ENCODE measurements at regions not wholly inside any gene's neighbourhood (a gene's known extent, or its start where the extent isn't known, plus 50 kb on each side); places are given as distances from the start of the nearest gene placed in this dataset.
"Not testable (repeated sequence)": the region's sequence is repeated elsewhere in the genome, so short reads cannot be mapped to it uniquely, and the experiment has no call there.

- TF ChIP-seq ZNF274 (IDR thresholded peaks at IDR 0.05; ENCODE audit: low read depth, low read length), result no peak
- H3K4me3 ChIP-seq (ENCODE audit: low read length), result no peak overlapping the region
Measured at GRCh38 chr4:159410076-159410777, 307.3 kb downstream of the RAPGEF2 start.

- no peak for TF ChIP-seq ZNF274 (IDR thresholded peaks at IDR 0.05; ENCODE audit: low read depth, low read length)
- H3K4me3 ChIP-seq (ENCODE audit: low read length), result no peak overlapping the region
Measured at GRCh38 chr4:159410891-159411290, 308.0 kb downstream of the RAPGEF2 start.

- no peak overlapping the region for H3K4me3 ChIP-seq (ENCODE audit: low read length)
- no peak for TF ChIP-seq ZNF274 (IDR thresholded peaks at IDR 0.05; ENCODE audit: low read depth, low read length)
Measured at GRCh38 chr4:159413306-159413943, 310.5 kb downstream of the RAPGEF2 start.

GRCh38 chr4:159414305-159414704, 311.4 kb downstream of the RAPGEF2 start:
- no peak overlapping the region for H3K4me3 ChIP-seq (ENCODE audit: low read length)
- TF ChIP-seq ZNF274 (IDR thresholded peaks at IDR 0.05; ENCODE audit: low read depth, low read length), result no peak

- no peak for TF ChIP-seq ZNF274 (IDR thresholded peaks at IDR 0.05; ENCODE audit: low read depth, low read length)
- no peak overlapping the region for H3K4me3 ChIP-seq (ENCODE audit: low read length)
Measured at GRCh38 chr4:159416073-159416472, 313.2 kb downstream of the RAPGEF2 start.

GRCh38 chr4:159416996-159417395, 314.1 kb downstream of the RAPGEF2 start:
- TF ChIP-seq ZNF274 (IDR thresholded peaks at IDR 0.05; ENCODE audit: low read depth, low read length), result no peak
- H3K4me3 ChIP-seq (ENCODE audit: low read length), result no peak overlapping the region

GRCh38 chr4:159420162-159421057, 317.5 kb downstream of the RAPGEF2 start:
- no peak for TF ChIP-seq ZNF274 (IDR thresholded peaks at IDR 0.05; ENCODE audit: low read depth, low read length)
- no peak overlapping the region for H3K4me3 ChIP-seq (ENCODE audit: low read length)

GRCh38 chr4:159421058-159421419, 318.2 kb downstream of the RAPGEF2 start:
- not testable (repeated sequence) for H3K4me3 ChIP-seq (ENCODE audit: low read length)

GRCh38 chr4:159422019-159422418, 319.1 kb downstream of the RAPGEF2 start:
- H3K4me3 ChIP-seq (ENCODE audit: low read length), result no peak overlapping the region
- TF ChIP-seq ZNF274 (IDR thresholded peaks at IDR 0.05; ENCODE audit: low read depth, low read length), result no peak

GRCh38 chr4:159422626-159423025, 319.7 kb downstream of the RAPGEF2 start:
- TF ChIP-seq ZNF274 (IDR thresholded peaks at IDR 0.05; ENCODE audit: low read depth, low read length), result no peak
- H3K4me3 ChIP-seq (ENCODE audit: low read length), result no peak overlapping the region

- no peak for TF ChIP-seq ZNF274 (IDR thresholded peaks at IDR 0.05; ENCODE audit: low read depth, low read length)
- H3K4me3 ChIP-seq (ENCODE audit: low read length), result no peak overlapping the region
Measured at GRCh38 chr4:159425737-159426305, 322.9 kb downstream of the RAPGEF2 start.

- H3K4me3 ChIP-seq (ENCODE audit: low read length), result no peak overlapping the region
- no peak for TF ChIP-seq ZNF274 (IDR thresholded peaks at IDR 0.05; ENCODE audit: low read depth, low read length)
Measured at GRCh38 chr4:159428293-159428692, 325.4 kb downstream of the RAPGEF2 start.

GRCh38 chr4:159428975-159429692, 326.3 kb downstream of the RAPGEF2 start:
- TF ChIP-seq ZNF274 (IDR thresholded peaks at IDR 0.05; ENCODE audit: low read depth, low read length), result no peak
- H3K4me3 ChIP-seq (ENCODE audit: low read length), result no peak overlapping the region

- TF ChIP-seq ZNF274 (IDR thresholded peaks at IDR 0.05; ENCODE audit: low read depth, low read length), result no peak
- H3K4me3 ChIP-seq (ENCODE audit: low read length), result no peak overlapping the region
Measured at GRCh38 chr4:159429693-159430035, 326.8 kb downstream of the RAPGEF2 start.

All from GM08714 (cell line).